CD4-positive, alpha-beta T cell treated with Interleukin-21 for 1 hour (primary cell): ENCODE measurements at regions not wholly inside any gene's neighbourhood (a gene's known extent, or its start where the extent isn't known, plus 50 kb on each side); places are given as distances from the start of the nearest gene placed in this dataset.
"Not testable (repeated sequence)": the region's sequence is repeated elsewhere in the genome, so short reads cannot be mapped to it uniquely, and the experiment has no call there.

Experiments
- DNase-seq: peaks from one replicate; pipeline ENCODE4 v3.0.0-alpha.2; 2020

DNA sequence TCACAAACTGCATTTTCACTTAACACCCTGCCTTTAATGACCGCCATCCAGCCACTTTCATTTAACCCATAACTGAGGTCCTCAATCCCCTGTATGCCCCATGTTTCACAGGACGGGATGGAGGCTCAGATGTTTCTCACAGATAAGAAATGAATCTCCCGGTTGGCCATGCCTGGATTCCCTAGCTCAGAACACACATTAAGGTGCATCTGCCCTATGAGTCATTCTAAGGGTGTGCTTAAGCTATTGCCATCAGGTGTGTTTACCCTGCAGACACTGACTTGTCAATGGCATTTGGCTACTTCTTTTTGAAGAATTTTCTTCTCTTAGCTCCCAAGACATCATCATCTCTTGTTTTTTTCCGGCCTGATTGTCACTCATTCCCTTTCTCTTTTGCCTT, 222.6 kb upstream of the SMIM31 start:
- DNase-seq, result no peak

DNA sequence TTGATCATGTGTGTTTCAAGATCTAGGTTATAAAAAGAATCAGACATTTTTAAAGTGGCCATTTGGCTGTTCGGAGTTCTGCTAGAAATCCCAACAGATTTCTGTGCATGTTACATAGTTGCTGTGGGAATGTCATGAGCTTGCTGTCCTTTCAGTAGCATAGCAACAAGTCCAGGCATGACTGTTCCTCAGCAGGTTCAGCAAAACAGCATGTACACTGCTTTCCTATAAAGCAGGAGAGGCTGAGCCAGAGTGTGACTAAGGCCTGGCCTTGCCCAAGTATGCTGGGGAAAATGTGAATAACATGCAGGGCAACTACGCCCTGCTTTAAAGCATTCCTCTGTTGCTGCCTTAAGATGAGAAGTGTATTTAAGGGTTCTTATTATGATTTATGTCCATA, 217.1 kb upstream of the SMIM31 start:
- no peak for DNase-seq

DNA sequence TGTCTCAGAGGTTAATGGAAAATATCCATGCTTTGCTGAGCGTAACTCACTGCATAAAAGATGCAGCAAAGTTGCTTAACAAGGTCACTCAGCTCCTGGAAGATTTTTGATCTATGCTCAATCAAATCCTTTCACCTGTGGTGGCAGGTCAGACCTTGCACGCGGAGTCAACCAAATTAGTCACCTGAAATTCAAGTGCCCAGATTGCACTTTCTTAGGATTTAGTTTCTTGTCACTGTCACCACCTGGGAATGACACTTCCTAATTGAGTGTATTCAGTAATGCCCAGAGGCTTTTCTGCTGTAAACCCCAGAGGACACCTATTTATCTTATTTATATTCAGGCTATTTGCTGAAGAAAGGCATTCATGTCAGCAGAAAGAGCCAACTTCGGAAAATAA, 215.8 kb upstream of the SMIM31 start:
- DNase-seq, result no peak

DNA sequence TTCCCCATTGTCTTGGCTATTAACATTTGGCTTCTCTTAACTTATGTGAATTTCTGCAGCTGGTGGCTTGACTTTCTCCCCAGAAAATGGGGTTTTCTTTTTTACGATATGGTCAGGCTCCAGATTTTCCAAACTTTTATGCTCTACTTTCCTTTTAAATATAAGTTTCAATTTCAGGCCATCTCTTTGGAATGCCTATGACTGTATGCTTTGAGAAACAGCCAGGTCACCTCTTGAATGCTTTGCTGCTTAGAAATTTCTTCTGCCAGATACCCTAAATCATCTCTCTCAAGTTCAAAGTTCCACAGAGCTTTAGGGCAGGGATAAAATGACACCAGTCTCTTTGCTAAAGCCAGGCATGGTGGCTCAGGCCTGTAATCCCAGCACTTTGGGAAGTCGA, 212.9 kb upstream of the SMIM31 start:
- DNase-seq, result no peak

DNA sequence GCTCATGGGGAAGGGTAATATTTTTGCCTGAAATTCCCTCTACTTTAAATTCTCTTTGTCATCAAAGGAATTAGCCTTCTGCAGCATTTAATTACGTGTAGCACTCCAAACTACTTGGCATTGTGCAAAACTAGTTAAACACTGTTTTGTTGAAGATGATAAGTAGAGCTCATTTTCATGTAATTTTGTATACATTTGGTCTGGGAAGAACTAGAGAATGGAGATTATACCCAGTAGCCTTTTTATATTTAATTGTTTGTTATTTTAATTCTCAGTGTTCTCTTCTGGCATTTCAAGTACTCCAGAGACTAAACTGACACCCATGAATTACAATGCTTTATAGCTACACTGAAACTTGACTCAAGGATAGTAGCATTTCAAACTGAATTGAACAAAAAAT, 211.5 kb upstream of the SMIM31 start:
- no peak for DNase-seq

DNA sequence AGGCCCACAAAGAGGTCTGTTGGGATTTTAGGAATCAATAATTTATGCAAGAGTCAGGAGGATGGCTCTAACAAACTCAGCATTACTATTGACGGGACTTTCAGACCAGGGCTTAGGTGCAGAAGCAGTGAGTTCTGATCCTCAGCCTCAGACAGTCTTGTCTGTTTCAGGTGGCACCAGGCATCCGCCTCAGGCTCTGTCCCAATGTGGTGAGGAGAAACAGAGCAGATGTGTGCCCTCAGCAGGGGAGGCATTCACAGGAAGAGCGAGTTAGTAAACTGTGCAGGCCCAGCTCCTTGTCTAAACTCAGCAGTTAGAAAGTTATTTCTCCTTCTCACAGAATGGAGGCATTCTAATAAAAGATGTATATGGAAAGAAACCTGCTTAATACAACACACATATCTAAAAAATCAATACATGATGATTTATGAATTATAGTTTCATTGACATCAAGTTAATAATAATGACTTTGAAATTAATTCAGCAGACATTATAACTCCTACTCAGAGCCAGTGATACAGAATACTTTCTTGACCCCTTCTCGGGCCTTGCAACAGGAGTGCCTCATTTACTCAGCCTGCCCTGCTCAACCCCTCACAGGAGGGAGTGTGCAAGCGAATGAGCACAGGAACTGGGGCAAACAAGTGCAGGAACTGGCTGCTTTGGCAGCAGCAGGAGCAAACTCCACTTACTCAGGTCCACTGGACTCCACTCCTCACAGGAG, 202.8 kb upstream of the SMIM31 start:
- no peak for DNase-seq

DNA sequence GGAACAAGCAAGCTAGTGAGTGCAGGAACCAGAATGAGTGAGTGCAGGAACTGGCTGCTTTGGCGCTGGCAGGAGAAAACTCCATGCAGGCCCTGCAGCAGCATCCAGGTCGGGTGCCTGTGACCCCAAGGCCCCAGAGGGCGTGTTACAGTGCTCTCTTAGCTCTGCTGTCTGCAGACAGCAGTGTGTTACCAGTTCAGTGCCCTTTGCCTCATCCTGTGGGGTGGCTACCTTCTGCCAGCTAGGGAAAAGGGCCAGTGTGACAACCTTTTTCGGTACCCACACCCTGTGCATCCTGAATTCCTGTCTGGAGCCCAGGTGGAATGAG, 202.3 kb upstream of the SMIM31 start:
- DNase-seq, result no peak

DNA sequence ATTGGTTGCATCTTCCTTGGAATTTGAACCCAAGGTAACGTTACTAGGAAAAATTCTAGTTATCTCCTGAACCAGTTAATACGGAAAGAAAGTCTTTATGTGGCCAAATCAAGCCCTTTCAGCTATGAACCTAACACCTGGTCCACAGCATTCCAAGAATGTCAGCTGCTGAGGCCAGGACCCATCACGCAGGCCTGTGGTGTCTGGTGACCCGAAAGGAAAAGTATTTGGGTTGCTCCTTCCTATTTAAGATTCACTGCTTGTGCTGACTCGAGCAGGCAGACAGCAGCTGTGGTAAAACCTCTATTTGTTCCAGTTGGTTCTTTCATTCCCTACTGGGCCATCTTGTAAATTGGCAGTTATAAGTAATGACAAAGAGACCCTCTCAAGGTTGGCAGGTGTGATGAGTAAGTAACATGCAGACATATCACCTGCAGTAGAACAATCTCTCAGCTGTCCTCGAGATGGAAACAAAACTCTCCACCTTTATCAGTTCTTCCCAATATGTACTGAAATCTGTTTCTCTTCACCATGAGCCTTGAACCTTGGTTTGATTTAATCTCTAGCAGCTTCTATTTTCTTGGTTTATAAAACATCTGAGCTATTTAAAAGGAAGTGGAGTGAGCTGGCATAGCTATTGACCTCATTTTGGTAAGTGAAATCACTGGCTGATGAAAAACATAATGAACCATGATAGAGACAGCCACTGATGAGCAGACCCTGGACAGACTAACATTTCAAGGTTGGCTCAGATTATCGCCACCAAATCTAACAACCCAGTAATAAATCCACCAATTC, 182.1 kb upstream of the SMIM31 start:
- DNase-seq, result no peak

DNA sequence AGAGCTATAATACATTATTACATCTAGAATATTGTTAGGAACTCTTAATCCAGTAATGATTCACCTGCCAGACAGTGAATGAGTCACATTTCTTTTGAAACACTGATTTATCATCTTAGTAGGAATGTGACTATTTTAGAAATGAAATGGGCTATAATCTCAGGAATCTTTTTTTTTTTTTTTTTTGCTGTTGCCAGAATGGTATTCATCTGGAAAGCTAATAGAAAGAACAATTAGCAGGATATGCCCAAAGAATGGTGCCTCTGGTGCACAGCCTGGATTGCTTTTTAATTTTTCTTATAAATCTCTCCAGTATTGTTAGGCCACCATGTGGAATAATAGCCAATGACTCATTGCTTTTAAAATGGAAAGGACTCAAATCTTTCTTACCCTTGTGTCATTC, 181.1 kb upstream of the SMIM31 start:
- DNase-seq, result no peak

DNA sequence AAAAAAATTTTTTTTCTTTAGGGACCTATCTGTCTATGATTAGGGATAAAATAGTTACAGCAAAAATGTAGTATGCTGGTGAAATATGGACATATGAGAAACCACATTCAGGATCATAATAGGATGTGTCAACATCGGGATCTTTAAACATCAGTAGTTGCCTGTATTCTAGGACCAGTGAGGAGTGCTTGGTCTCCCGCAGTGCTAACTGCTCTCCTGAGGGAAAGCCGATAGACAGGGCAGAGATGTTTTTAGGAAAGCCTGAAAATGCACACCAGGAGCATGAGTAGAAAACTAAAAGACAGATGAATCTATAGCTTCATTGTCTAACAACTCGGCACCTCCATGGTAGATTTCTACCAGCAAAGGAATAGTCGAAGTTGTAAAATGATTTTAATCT, 178.1 kb upstream of the SMIM31 start:
- DNase-seq, result no peak

DNA sequence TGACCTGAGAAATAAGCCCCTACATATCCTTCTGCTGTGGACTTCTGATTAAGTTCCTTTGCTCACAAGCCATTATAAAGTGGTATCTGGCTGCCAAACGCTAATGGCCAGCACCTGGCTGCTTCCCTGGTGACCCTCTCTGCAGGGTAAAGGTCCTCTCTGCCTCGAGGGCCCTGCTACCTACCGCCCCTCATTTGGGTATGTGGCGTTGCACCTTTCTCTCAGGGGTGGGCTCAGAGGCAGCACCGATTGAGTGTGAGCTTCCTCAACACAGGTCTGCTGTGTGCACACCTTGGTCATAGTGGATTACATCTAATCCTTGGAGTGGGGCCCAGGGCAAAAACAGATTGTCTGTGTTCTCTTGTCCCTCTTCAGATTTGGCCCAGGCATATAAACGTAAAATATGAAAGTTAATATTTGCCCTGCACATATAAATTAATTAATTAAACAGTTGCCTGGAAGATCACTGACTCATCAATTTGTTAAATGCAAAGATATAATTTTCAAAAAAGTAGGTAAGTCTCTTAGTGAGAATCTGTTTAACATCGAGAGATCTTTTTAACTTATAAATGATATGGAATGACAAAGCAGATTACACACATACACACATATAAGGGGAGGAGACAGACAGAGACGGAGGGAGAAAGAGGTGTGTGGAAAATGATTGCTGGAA, 174.5 kb upstream of the SMIM31 start:
- DNase-seq, result no peak

DNA sequence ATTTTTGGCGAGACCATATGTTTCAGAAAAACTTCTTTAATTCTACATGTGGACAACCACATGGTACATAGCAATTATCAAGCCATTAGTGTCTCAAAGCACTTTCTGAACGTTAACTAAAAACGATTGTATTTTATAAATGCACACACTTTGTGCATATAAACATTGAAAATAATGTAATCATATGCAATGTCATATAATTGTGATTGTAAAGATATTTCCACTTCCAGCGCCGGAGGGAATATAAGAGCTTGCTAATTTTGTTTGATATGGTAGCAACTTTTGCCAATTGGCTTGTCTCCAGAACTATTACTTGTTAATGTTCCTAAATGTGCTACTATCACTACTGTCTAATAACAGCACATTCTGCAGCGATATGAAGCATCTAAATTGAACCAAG, 162.3 kb upstream of the SMIM31 start:
- no peak for DNase-seq

DNA sequence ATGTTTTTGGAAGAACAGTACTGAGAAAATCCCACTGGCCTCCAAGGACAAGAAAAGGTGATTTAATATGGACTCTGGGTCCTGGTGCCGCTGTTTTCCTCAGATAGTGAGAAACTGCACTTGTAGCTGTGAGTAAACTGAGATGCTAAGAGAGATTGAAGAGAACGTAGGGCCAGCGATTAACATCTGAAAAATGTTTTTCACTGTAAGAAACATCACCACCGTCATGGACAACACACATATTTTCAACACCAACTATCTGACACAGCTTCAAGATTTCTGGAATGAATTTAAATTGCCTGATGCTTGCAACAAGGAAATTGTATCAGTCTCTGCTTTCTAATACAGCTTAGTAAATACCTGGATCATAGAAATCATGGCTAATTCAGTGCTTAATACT, 158.2 kb upstream of the SMIM31 start:
- no peak for DNase-seq

DNA sequence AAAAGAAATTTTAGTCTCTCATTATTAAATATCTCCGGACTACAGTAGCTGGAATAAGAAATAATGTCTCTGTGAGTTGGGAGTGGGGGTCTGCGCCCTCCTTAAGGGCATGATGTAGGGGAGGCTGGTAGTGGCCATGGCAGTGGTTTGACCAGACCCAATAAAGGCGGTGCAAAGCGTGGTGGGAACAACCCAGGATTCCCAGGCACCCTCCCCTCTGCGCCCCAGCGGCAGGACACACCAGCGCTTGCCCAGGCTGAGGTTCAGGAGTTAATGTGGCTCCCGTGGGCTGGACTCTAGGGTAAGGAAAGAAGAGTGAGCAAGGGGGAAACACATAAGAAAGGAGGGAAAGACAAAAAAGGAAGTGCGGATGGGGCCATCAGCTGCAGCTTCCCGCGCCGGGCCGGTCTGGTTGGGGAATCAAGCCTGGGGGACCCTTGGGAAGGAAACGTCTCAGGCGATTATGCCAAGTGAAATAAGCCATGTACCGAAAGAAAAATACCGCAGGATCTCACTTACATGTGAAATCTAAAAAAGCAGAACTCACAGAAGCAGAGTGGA, 157.5 kb upstream of the SMIM31 start:
- no peak for DNase-seq

DNA sequence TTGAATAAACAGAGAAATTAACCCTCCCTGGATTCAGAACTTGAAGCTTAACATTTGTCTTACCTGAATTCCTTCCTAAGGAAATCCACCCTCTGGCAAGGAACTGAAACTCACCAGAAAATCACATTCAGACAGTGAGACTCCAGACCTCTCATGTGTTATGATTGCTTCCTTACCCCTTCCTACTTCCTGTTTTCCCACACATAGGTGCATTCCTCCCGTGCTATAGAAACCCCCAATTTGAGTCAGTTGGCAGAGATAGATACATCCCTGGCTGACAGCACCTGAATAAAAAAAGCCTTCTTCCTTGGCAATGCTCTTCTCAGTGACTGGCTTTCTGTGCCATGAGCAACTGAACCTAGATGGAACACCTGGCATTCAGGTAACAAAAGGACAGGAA, 157.0 kb upstream of the SMIM31 start:
- no peak for DNase-seq

DNA sequence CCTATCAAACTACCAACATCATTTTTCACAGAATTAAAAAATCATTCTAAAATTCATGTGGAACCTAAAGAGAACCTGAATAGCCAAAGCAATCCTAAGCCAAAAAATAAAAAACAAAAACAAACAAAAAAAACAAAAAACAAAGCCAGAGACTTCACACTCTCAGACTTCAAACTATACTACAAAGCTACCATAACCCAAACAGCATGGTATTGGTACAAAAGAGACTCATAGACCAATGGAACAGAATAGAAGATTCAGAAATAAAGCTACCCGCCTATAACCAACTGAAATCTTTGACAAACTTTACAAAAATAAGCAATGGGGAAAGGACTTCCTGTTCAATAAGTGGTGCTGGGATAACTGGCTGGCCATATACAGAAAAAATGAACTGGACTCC, 152.3 kb upstream of the SMIM31 start:
- DNase-seq, result no peak

DNA sequence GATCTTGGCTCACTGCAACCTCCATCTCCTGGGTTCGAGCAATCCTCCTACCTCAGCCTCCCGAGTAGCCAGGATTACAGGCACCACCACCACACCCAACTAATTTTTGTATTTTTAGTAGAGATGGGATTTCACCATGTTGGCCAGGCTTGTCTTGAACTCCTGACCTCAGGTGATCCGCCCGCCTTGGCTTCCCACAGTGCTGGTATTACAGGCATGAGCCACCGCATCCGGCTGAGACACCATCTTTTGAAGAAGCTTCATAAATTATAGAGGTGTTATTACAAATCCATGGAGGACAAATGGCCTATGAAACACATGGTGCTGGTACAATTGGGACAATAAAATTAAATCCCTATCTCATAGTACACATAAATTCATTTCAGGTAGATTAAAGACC, 148.1 kb upstream of the SMIM31 start:
- DNase-seq, result not testable (repeated sequence)

DNA sequence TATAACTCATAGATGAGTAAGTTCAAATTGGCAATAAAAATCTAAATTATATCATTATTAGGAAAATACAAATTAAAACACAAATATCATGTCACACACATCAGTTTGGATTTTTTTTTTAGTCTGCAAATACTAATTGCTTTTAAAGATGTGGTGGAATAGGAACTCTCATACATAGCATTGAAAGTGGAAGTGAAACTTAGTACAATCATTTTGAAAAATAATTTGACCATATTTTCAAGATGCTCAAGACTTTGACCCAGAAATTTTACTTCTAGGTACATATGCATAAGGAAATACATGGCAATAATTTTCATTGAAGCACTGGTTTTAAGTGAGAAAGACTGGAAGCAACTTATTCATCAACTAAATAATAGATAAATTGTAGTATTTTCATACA, 147.5 kb upstream of the SMIM31 start:
- DNase-seq, result no peak

DNA sequence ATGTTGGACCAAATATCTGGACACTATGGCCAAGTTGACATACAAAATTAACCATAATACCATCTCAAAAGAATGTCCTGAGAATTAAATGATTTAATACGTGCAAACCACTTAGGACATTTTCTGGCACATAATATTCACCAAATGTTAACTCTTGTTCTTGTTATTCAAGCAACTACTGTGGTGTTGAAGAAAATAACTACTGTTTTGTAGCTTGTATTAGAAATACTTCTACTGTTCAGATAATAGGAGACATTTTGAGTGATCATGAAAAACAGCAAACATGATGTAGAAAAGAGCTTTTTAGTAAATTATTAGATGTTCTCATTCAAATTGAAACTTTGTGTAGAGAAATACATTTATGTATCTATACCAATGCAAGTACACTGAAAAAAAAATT, 140.7 kb upstream of the SMIM31 start:
- no peak for DNase-seq

DNA sequence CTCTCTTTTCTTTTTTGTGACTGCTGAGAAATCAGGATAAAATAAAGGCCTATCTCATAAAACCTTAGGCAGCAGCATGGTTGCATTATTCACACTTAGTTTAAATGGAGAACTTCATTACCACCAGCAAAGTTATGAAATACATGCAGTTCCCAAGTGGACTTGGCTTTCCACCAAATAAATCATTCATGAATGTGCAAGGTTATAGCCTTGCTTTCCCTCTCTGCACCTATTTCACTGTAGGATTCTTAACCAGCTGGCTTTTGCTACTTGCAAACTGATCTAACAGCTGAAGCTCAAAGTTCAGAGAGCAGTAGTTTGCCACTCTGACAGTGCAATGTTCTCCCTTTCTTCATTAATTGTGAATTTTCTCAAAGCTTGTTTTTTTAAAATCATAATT, 140.1 kb upstream of the SMIM31 start:
- no peak for DNase-seq

DNA sequence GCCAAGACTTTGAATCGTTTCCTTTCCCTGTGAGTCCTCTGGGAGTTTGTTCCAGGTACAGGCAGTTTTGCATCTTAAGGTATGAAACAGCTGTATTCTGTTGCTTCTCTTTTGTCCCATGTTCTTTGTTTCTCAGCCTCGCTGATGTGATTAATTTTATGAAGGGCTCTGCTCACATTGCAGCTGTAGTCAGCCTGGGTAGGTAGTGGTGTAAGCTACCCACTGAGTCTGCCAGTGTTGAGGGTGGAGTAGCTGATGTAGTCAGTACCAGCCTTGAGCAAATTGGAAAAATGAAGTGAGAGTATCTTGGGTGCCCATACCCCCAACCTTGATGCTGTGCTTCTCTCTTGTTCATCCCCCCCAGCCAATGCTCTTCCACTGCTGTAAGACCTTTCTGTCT, 139.6 kb upstream of the SMIM31 start:
- no peak for DNase-seq

DNA sequence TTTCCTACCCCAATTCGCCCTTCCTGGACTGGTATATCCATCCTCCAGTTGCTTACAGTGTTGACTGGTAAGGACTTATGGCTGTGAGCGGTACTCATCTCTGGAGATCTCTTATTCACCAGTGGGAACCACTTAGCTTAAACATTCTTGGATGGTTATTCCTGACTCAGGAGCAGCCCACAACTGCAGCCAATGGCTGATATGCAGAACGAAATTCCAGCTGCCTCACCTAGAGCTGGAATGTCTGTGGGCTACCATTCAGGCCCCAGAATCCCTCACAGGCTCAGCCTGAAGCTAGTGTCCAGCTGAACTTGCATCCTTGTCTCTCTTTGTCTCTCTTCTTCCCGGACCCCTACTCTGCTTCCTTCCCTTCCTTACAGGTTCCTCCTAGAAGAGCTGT, 138.9 kb upstream of the SMIM31 start:
- DNase-seq, result no peak

DNA sequence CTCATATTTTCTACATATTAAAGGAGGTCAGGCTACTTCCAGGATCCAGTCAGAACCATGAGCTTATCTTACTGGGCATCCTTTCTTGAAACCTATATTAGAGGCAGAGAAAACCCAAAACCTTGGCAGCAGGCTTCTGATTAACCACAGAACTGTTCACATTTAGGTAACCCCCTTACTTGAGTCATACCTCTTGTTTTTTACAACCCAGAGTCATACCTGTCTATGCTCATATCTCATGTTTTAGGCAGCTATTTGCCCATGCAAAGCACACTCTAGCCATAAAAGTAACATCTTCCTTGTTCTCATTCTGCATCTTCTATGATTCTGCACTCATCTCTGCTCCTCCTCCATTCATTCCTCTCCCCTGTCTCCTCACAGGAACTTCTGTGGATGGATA, 138.0 kb upstream of the SMIM31 start:
- no peak for DNase-seq

DNA sequence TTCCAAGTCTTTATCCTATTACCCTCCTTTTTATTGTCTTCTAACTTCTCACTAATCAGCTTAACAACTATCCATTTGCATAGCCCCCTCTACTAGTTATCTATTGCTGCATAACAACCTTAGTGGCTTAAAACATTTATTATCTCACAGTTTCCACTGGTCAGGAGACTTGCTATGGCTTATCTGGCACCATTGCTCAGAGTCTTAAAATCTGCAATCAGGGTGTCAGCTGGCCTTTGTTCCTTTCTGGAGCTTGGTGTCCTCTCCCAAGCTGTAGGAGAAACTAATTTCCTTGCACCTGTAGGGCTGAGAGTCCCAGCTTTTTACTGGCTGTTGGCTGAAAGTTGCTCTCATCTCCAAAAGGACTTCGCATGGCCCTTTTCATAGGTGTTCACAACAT, 137.0 kb upstream of the SMIM31 start:
- no peak for DNase-seq
